GM21529 (cell line): ENCODE measurements at regions not wholly inside any gene's neighbourhood (a gene's known extent, or its start where the extent isn't known, plus 50 kb on each side); places are given as distances from the start of the nearest gene placed in this dataset.

ENCODE experiments used
- ATAC-seq: cut with Tn5 transposase; IDR thresholded peaks from one replicate; pipeline ENCODE4 v1.9.1; 2021; ENCODE audit not compliant: unreplicated experiment

- no peak for ATAC-seq
Observed at GRCh38 chr20:6693178-6693807, 74.2 kb upstream of the BMP2 start.

- ATAC-seq, result no peak
Observed at GRCh38 chr20:6692566-6693173, 74.8 kb upstream of the BMP2 start.

- no peak for ATAC-seq
Observed at GRCh38 chr20:6691516-6691915, 76.0 kb upstream of the BMP2 start.

- ATAC-seq, result no peak
Observed at GRCh38 chr20:6689339-6689973, 78.0 kb upstream of the BMP2 start.

GRCh38 chr20:6686171-6686570 lies 81.3 kb upstream of the BMP2 start:
- ATAC-seq, result no peak

GRCh38 chr20:6685626-6686025 lies 81.9 kb upstream of the BMP2 start:
- no peak for ATAC-seq

GRCh38 chr20:6685181-6685582 lies 82.3 kb upstream of the BMP2 start:
- ATAC-seq, result no peak

- no peak for ATAC-seq
Observed at GRCh38 chr20:6683021-6683977, 84.2 kb upstream of the BMP2 start.

- ATAC-seq, result no peak
Observed at GRCh38 chr20:6680854-6681253, 86.6 kb upstream of the BMP2 start.

GRCh38 chr20:6680441-6680840 lies 87.0 kb upstream of the BMP2 start:
- no peak for ATAC-seq

- no peak for ATAC-seq
Observed at GRCh38 chr20:6679086-6679485, 88.4 kb upstream of the BMP2 start.

- ATAC-seq, result no peak
Observed at GRCh38 chr20:6678101-6678500, 89.4 kb upstream of the BMP2 start.

- no peak for ATAC-seq
Observed at GRCh38 chr20:6674831-6675230, 92.7 kb upstream of the BMP2 start.

GRCh38 chr20:6673071-6673470 lies 94.4 kb upstream of the BMP2 start:
- no peak for ATAC-seq

- ATAC-seq, result no peak
Observed at GRCh38 chr20:6671829-6672228, 95.7 kb upstream of the BMP2 start.

- ATAC-seq, result no peak
Observed at GRCh38 chr20:6668546-6668945, 98.9 kb upstream of the BMP2 start.

GRCh38 chr20:6665621-6666355 lies 101.7 kb upstream of the BMP2 start:
- no peak for ATAC-seq

- ATAC-seq, result no peak
Observed at GRCh38 chr20:6665161-6665560, 102.3 kb upstream of the BMP2 start.

GRCh38 chr20:6664574-6664973 lies 102.9 kb upstream of the BMP2 start:
- ATAC-seq, result no peak

GRCh38 chr20:6663751-6664388 lies 103.6 kb upstream of the BMP2 start:
- ATAC-seq, result no peak
